ENCODE measurements at regions not wholly inside any gene's neighbourhood (a gene's known extent, or its start where the extent isn't known, plus 50 kb on each side); places are given as distances from the start of the nearest gene placed in this dataset.

DNA sequence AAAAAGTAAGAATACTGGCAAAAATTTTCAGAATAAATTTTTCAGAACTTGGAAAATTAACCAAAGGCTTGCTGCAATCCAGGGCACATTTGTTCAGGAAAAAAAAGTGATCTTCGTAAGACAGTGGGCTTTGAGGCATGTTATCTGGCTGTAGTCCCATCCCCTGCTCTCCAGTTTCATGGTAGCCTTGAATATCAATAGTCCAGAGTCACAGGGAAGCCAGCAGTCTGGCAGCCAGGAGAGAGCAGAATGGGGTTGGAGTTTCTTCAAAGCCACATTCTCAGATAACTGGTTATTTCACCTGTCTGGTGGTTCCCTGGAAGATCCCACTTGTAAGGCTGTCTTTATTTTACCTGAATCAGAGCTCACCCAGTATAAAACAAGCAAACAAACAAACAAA lies 669.3 kb downstream of the MATN1 start:
- DNase-seq (ENCODE audit: low read depth, low spot score): no peak

DNA sequence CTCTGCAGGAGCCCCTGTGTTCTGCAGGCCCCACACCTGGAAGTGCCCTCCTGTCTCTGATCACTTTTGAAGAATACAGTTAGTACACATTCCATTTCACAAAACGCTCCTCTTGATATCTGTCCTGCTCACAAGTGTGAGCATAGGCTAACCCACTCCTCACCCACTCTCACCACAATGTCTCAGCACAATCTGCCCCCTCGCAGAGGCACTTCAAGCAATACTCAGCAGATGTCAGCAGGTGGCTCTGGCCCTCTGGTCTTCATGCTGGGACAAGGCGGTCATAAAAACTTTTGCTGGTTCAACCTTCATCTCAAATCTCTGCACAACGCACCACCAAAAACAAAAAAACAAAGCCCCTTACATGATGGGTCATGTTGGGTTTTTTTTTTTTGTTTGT lies 671.2 kb downstream of the MATN1 start:
- DNase-seq (ENCODE audit: low read depth, low spot score): no peak

DNA sequence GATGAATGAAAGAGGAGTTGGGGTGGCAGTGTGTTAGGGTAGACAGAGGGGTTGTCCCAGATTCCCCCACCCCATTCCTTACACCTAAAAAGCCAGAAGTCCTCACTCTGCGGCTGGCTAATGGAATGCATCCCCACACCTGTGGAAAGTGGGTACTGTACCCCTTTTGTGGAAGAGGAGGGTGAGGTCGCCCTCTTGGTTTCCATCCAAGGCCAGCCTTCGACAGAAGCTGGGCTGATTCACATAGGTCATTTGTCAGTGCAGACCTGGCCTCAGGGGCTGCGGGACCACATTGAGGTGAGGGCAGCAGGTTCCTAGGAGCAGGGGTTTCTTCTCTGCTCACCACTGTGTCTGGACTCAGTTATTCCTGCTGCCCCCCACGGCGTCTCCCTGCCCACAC lies 671.6 kb downstream of the MATN1 start:
- no peak for DNase-seq (ENCODE audit: low read depth, low spot score)

DNA sequence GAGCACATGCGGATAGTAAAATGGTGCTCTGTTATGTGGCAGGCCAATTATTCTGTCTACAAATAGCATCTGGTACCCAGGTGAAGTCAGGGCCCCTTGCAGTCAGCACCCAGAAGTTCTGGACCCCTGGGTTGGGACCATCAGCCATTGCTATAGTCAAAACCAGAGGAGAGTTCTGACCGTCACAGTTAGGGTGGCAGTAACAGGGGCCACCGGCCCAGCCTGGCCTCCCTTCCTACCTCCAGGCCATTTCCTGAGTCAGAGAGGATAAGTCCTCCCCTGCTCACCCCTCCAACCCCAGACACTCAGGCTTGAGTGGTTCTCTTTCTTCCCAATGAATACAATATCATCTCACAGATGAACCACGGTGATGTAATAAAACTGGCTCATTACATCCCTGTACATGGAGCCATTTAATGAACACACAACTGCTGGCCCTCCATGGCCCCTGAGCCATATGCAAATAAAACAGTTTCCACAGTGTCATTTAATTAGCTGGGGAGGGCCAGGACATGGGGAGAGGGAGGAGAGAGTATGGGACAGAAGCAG lies 673.6 kb downstream of the MATN1 start:
- DNase-seq (ENCODE audit: low read depth, low spot score): no peak

DNA sequence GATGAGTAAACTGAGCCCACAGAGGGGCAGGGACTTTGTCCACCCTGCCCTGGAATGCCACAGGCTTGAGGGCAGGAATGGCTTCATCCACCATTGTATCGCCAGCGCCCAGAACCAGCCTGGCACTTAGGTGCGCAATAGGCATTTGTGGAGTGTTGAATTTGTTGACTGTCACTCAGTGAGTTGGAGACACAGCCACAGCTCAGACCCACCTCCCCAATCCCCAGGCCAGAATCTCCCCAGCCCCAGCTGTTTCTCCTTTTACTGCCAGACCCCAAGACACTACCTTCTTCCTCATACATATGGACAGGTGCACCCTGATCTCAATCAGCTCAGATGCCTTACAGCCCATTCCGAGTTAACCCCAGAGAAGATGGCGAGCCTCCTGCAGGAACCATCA lies 674.5 kb downstream of the MATN1 start:
- DNase-seq (ENCODE audit: low read depth, low spot score): no peak

DNA sequence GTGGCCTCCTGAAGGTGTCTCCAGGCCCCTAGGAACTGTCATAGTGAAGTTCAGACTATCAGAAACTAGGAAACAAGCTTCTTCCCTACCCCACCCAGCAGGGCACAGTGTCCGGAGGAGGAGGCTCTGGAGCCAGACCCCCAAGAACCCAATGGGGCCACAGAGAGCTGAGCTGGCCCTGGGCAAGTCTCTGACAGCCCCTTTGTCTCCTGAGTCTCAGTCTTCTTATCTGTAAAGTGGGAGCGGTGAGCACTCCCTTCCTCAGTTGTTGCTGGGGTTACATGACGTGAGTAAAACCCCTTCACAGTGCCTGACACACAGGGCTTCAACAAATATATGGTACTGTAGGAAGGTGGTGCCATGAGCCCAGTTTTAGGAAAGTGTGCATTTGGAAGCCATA lies 675.8 kb downstream of the MATN1 start:
- DNase-seq (ENCODE audit: low read depth, low spot score): no peak

DNA sequence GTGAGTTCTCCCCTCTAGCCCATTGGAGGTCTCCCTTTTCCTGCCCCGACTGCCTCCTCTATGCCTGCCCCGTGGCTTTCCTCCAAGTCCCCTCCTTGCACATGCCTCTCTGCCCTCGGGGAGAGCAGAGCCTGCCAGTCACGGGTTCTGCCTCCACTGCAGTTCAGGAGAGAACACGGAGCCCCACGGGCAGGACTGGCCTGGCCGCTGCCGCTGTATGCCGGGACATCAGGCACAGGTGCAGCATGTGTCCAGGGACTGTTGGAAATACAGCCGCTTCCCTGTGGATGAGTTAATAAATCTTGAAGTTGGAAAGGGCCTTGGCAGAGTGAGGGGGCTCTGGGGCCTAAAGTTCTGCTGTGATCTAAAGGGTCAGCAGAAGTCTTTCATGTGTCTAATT lies 676.6 kb downstream of the MATN1 start:
- no peak for DNase-seq (ENCODE audit: low read depth, low spot score)

DNA sequence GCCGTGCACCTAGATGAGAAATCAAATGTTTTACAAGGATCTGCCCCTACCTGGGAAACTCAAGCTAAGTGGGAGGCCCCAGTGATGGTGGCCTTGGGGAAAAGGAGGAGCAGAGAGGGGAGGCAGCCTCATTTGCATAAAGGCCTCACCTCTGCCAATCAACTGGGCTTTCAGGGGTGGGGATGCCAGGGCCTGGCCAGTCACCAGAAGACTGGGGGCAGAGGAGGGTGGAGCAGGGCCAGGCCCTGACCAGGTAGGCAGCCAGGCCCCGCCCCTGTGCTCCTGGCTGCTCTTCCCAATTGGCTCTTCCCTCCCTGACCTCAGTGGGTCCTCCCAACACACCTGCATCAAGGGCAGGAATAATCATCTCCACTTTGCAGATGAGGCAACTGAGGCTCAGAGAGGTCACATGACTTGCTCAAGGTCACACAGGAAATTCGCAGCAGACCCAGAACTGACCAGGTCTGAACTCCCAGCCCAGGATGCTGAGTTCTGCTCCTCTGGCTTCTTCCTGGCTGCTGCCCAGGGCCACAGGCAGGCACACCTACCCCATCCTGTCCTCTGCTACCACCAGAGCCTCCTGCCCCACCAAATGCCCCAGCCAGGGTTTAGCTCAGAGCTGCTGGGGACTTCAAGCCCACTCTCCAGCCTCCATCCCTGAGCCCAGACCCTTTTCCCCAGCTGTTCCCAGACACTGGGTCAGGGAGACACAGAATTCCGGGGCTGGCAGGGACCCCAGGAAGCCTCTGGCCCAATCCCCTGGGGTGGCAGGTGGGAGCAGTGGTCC lies 677.9 kb downstream of the MATN1 start:
- no peak for DNase-seq (ENCODE audit: low read depth, low spot score)

DNA sequence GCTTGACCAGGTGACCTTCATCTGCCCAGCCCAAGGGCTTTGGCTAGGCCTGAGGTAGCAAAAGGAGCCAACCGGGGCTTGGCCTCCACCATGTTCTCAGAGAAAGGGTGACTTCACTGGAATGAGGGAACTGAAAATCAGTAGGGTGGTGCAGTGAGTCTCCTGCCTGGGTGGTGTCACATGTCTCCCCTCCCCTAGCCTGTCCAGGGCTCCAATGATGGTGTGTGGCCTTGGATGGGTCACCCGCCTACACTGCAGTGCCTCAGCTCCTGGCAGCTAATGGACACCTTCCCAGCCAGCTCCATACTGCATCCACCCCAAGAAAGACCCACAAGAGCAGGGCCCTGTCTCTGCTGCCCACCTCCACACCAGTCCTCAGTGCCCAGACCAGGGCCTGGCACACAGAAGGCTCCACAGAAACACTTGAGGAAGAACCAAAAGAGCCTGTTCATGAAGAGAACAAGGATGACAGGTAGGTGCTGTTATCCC lies 678.7 kb downstream of the MATN1 start:
- DNase-seq (ENCODE audit: low read depth, low spot score): no peak

DNA sequence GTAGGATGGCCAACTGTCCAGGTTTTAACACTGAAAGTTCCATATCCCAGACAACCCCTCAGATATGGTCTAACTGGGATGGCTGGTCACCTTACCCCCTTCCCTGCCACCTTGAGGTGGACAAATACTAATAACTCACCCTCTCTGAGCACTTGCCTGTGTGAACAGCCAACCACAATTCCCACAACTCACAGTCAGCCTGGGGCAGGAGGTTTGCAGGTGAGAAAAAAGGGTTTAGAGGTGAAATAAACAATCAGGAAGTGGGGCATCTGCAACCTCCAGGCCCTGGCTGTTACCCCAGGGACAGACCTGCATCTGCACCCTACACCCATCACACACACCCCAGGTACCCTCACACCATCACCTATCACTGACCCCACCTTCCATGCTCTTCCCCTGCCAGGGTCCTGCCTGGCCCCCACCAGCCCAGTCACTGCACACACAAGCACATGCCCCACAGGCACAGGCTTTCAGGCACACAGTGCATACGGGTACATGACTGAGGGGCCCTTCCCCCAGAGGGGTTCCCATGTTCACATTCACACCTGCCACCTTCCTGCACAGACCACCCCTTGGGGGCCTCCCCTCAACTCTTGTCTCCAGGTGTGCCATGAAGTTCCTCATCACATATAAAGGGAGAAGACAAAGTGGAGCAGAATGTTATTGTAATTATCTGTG lies 679.5 kb downstream of the MATN1 start:
- no peak for DNase-seq (ENCODE audit: low read depth, low spot score)

DNA sequence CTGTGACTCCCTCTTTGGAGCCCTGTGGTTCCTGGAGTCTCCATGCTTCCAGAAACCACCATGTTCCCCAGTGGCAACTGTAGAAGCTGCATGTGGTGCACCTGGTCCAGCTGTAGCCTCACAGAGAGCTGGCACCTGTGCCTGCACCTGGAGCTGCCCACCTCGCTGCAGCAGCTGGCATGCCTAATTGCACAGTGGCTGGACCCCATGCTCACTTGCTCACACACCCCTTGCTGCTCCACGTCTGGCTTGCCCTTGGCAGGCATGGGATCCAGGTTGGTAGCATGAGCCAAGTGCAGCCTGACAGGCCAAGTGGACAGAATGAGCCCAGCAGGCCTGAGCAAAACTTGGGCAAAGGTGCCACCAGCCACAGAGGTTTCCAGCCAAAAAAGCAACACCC lies 680.1 kb downstream of the MATN1 start:
- DNase-seq (ENCODE audit: low read depth, low spot score): no peak

DNA sequence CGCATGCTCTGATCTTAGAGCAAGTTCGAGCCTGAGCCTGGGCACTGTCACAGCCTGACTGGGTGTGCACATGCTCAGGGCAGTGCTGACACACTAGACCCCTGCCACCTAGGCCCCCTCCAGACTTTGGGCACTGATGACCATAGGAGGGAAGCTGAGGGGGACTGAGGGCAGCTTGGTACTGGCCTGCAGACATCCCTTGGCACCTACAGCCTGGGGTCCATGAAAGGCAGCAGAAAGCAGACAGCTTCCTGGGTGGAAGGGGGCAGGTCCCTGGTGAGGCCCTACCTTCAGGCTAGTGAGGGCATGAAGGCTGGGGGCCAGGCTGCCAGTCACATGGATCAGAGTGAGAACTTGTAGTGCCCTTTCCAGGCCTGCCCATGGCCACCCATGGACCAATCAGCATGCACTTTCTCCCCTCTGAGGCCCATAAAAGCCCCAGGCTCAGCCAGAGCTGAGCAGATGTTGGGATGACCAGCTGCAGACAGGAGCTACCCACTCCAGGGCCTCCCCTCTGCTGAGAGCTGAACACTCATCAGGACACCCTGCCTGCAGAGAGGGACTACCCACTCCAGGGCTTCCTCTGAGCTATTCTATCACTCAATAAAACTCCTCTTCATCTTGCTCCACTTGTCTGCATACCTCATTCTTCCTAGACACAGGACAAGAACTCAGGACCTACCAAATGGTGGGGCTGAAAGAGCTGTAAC lies 680.8 kb downstream of the MATN1 start:
- no peak for DNase-seq (ENCODE audit: low read depth, low spot score)

DNA sequence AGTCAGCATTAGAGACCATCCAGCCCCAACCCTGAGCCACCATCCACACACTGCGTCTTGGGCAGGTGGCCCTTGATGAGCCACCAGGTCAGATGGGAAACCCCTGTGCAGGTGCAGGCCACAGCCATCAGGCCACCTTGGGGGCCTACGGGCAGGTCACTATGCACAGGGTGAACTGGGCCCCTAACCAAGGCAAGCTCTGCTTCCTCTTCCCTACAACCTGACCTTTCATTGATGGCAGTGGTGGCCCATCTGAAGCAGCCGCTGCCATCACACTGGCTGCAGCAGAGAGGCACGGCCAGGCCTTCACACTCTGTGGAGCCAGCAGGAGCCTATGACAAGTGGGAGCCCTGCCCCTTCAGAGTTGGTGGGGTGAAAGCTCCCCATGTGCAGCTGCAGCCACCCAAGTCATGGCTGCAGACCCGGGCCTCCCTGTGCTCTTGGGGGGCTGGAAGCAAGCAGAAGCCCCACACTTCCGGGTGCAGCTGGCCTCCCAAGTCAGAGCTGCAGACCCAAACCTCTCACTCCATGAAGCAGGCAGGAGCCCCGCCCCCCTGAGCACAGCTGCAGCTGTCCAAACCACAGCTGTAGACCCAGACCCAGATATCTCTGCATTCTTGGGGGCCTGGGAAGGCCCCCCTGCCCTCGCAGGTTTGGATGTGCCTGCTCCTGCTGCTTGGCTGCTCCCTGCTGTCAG lies 681.5 kb downstream of the MATN1 start:
- DNase-seq (ENCODE audit: low read depth, low spot score): no peak

DNA sequence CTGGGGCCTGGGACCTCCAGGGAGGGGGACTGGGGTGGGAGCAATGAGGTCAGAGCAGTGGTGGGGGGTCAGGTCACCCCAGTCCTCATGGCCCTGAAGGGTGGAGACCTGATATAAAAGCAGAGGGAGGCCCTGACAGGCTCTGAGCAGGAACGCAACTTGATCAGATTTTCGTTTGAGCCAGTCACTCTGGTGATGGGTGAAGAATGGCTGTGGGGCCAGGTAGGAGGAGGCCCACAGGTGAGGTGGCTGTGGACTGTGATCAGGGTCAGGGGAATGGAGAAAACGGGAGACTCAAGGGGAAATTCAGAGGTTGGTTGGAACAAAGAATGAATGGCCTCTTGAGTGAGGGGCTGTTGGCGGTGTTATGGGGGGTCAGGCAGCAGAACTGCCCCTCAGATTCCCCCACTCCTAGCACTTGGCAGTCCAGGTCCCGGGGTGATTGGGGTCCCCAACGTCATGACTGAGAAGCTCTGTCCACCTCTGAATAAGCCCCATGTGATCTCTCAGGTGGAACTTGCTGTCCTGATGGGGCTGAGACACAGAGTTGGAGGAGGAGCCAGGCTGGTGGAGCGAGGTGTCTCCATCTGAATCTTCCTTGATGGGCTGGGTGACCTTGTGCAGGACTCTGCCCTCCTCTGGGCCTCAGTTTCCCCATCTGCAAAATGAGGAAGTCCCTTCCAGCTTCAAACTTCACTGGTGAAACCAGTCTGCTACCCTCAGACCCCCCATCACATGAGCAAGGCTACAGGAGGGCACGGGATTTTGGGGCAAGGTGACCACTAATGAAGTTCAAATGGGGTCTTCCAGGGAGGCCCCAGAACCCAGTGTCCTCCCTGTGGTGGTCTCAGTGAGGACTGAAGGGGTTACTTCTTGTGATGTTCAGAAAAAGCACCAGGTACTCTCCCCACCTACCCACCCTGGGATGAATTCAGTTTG lies 683.0 kb downstream of the MATN1 start:
- no peak for DNase-seq (ENCODE audit: low read depth, low spot score)

DNA sequence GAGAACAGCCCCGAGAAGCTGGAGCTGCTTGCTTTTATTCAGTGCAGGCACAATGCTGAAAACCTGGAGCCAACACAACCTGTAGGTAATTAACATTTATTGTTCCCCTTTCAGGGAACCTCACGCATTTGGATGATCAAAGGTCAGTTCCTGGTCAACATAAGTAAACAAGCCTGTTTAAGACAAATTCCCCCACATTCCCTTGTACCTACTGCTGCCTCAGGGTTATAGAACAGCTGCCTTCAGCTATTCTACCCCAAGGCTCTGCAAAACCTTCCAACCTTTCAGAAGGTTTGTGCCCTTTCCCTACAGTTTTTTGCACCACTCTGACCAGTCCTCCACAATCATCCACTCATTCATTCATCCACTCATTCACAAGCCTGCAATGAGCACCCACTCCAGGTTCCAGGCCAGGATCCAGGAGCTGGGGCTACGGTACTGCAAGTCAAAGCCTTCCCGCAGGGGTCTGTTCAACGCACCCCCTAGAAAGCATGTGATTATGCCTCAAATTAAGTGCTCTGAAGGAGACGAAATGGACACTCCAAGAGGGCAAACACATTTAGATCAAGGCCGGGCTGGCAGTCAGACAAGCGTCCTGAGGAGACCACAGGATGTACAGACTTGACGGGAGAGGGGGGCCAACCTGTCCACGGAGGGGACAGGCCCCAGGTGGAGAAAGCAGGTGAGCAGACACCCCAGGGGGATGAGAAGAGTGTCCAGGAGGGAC lies 683.9 kb downstream of the MATN1 start:
- no peak for DNase-seq (ENCODE audit: low read depth, low spot score)

DNA sequence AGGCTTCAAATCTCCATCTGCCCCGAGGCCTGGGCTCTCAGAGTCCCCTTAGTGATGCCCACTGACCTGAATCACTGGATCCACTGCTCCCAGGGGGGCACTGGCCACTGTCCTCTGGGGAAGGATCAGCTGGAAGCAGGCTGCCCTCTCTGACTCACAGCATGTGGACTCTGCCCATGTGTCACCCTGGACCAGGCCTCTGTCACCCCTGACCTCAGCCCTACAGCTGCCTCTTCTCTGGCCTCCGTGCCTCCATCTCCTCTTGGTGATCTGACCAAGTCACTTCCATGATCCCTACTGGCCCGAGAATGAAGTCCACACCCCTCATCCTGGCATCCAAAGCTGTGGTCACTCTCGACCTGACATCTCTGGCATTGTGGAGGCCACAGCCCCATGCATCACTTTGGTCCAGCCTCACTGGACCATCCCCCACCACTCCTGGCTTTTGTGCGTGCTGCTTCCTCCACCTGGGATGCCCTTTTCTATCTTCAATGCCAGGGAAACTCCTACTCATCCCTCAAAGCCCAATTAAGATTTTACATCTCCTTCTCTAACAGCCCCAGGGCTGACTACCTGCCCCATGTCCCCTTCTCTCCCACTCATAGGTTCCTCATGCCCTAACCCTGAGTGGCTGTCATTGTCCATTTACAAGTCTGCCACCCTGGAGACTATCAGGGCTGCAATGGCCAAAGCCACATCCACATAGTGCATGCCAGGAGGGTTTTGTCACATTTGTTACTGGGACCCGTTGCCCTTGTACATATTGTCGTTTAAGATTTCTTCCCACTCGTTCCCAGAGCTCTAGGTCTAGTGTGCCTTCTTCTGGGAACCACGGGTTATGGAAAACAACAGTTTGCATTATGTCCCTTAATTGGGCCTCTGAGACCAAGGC lies 685.0 kb downstream of the MATN1 start:
- no peak for DNase-seq (ENCODE audit: low read depth, low spot score)

DNA sequence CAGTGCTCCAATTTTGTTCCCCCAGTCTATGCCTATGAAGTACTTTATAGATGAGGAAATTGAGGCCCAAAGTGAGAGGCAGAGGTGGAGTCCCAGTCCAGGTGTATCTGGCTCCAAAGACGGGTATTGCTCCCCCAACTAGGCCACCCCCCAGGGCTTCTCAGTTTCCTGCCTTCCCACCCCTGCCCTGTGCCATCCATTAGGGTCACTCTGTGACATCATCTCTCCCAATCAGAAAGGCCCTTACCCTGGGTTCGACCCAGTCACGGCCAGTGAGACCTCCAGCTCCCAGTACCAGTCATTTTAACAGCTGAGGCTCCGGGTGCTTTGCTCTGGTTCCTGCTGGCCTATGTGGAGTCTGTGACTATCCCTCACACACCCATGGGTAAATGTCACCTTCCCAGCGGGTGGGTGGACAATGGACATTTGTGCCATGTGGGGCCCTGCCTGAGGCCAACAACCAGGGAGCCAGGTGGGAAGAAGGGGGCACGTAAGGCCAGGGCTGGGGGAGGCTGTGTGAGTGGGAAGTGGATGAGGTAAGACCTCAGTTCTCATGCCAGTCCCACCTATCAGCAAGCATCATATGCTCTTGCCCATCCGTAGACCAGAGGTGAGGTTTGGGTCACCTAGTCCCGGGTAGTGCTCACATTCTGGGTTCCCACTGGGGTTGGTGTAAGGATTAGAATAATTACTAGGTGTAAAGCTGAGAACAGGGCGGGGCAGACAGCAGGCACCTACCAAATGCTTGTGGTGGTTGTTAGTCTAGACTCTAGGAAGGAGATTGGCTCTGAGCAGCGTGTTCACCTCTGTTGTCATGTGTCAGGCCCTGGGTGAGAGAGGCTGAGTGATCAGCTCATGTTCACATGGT lies 685.9 kb downstream of the MATN1 start:
- no peak for DNase-seq (ENCODE audit: low read depth, low spot score)

DNA sequence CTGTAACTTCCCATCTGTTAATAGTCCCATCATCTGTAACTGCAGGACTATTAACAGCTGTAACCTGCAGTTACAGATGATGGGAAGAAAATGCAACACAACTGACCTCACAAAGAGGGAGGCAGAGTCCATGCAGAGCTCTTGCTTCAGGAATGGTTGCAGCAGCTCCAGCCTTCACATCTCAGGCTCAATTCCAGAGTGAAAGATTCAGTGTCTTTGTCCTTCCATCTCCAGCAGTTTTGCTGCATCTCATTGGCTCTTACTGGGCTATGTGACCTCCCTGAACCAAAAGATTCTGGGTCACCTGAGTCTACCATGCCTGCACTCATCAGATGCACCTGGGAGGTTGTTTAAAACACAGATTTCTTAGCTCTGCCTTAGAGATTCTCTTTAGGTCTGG lies 686.7 kb downstream of the MATN1 start:
- DNase-seq (ENCODE audit: low read depth, low spot score): no peak

Data from astrocyte of the hippocampus (primary cell).